HCT116 (cell line): ENCODE measurements at regions not wholly inside any gene's neighbourhood (a gene's known extent, or its start where the extent isn't known, plus 50 kb on each side); places are given as distances from the start of the nearest gene placed in this dataset.

Experiments
- ATAC-seq: fragments of 200-7000 bp; cut with Tn5 transposase; 2 replicates; pipeline ENCODE4 v1.9.1; 2020; ENCODE audit warnings: mild to moderate bottlenecking, moderate library complexity
- BruUV-seq: library from RNA; stranded (reverse); fragments of 400-500 nt; replicated peaks from 2 replicates; lab custom pipeline; 2021; lab: Mats Ljungman, UMichigan
- CTCF ChIA-PET: fragments of 300-600 bp; sonication (Branson Sonifier 250); formaldehyde crosslinking; loops from one replicate; lab custom pipeline; 2021; ENCODE audit warnings: antibody characterized with exemption; lab: Charles Lee
- POLR2A ChIA-PET: fragments of 300-600, 350-600 bp; sonication (Branson Sonifier 250); formaldehyde crosslinking; loops from one replicate; lab custom pipeline; 2021; ENCODE audit warnings: antibody characterized with exemption; lab: Charles Lee
- RAD21 ChIA-PET, 2 experiments: fragments of 300-600 bp; sonication (Branson Sonifier 250); formaldehyde crosslinking; loops; one replicate each; lab custom pipeline; 2023; ENCODE audit warnings: low total read pairs in 2 of 2; ENCODE audit not compliant: uncharacterized antibody in 2 of 2, unreplicated experiment in 2 of 2, low non-redundant PET in 1 of 2; lab: Charles Lee
- DNase-seq: peaks from one replicate; pipeline ENCODE4 v3.0.0-alpha.2; 2010; ENCODE audit warnings: low read depth, low spot score
- H2AFZ ChIP-seq: fragments of 200-600 bp; shearing (Covaris generic), sonication (generic); 2 replicates; pipeline ENCODE4 v1.6.1; 2017; ENCODE audit warnings: low read depth, mixed run types, mixed read lengths, antibody characterized with exemption, low read length; ENCODE audit not compliant: poor library complexity, severe bottlenecking
- H3K27ac ChIP-seq: 2 replicates; pipeline ENCODE4 v1.5.1; 2012; ENCODE audit warnings: low read depth, low read length
- H3K27me3 ChIP-seq: fragments of 200-600 bp; sonication (generic); 2 replicates; pipeline ENCODE4 v1.6.1; 2016; ENCODE audit warnings: mixed run types, low read length, mixed read lengths; ENCODE audit not compliant: insufficient read depth
- H3K36me3 ChIP-seq, 2 experiments: fragments of 200-500 bp in 1 of 2; fragments of 200-600 bp in 1 of 2; sonication (Bioruptor generic) in 1 of 2; sonication (generic) in 1 of 2; 2 replicates each; pipeline versions ENCODE4 v1.5.1 to v1.6.1; 2014 to 2016; ENCODE audit warnings: low read length in 2 of 2, inconsistent platforms in 1 of 2, mixed read lengths in 1 of 2, mixed run types in 1 of 2; ENCODE audit not compliant: insufficient read depth in 2 of 2, control insufficient read depth in 1 of 2
- H3K4me1 ChIP-seq, 2 experiments: fragments of 200-600 bp in 1 of 2; sonication (generic) in 1 of 2; 2 replicates each; pipeline versions ENCODE4 v1.5.1 to v1.6.1; 2012 to 2017; ENCODE audit warnings: low read length in 2 of 2, inconsistent platforms in 1 of 2, mild to moderate bottlenecking in 1 of 2, mixed read lengths in 1 of 2, mixed run types in 1 of 2, moderate library complexity in 1 of 2; ENCODE audit not compliant: insufficient read depth in 2 of 2, control insufficient read depth in 1 of 2
- H3K4me2 ChIP-seq: fragments of 200-600 bp; sonication (generic); 2 replicates; pipeline ENCODE4 v1.6.1; 2017; ENCODE audit warnings: mixed run types, low read length, mixed read lengths
- H3K4me3 ChIP-seq, 2 experiments: fragments of 200-600 bp in 1 of 2; sonication (generic) in 1 of 2; replicated peaks in 1 of 2; 2 replicates each; pipeline ENCODE4 v1.5.1; 2011 to 2016; ENCODE audit warnings: low read length in 2 of 2, control low read depth in 1 of 2, low read depth in 1 of 2, mild to moderate bottlenecking in 1 of 2, mixed read lengths in 1 of 2, mixed run types in 1 of 2
- H3K79me2 ChIP-seq: fragments of 200-600 bp; sonication (generic); 2 replicates; pipeline ENCODE4 v1.6.1; 2017; ENCODE audit warnings: mild to moderate bottlenecking, mixed run types, low read length, moderate library complexity, mixed read lengths; ENCODE audit not compliant: insufficient read depth
- H3K9ac ChIP-seq: fragments of 200-600 bp; sonication (generic); 2 replicates; pipeline ENCODE4 v1.6.1; 2016; ENCODE audit warnings: low read length, mixed read lengths
- H3K9me2 ChIP-seq: fragments of 200-600 bp; sonication (generic), shearing (Covaris generic); 2 replicates; pipeline ENCODE4 v1.6.1; 2017; ENCODE audit warnings: mixed run types, mild to moderate bottlenecking, moderate library complexity; ENCODE audit not compliant: insufficient read depth
- H3K9me3 ChIP-seq, 2 experiments: fragments of 200-500 bp in 1 of 2; fragments of 200-600 bp in 1 of 2; sonication (Bioruptor generic) in 1 of 2; sonication (generic) in 1 of 2; 2 replicates each; pipeline ENCODE4 v1.6.1; 2014 to 2017; ENCODE audit warnings: low read length in 2 of 2, mixed read lengths in 2 of 2, inconsistent platforms in 1 of 2, low read depth in 1 of 2, mild to moderate bottlenecking in 1 of 2, mixed run types in 1 of 2, moderate library complexity in 1 of 2; ENCODE audit not compliant: control insufficient read depth in 1 of 2, insufficient read depth in 1 of 2
- H4K20me1 ChIP-seq: fragments of 200-600 bp; sonication (generic), shearing (Covaris generic); 2 replicates; pipeline ENCODE4 v1.6.1; 2017; ENCODE audit warnings: mixed run types, mild to moderate bottlenecking, moderate library complexity; ENCODE audit not compliant: insufficient read depth
- CEBPB ChIP-seq: IDR thresholded peaks from 2 replicates; pipeline ENCODE4 v1.6.1; 2012; ENCODE audit warnings: low read depth
- CTCF ChIP-seq, 3 experiments: fragments of 200-600 bp in 1 of 3; sonication (generic) in 1 of 3; IDR thresholded peaks in 2 of 3; conservative IDR thresholded peaks in 1 of 3; 2 replicates each; pipeline ENCODE4 v1.5.1; 2012 to 2017; ENCODE audit warnings: low read depth in 2 of 3, low read length in 2 of 3, antibody characterized with exemption in 1 of 3, borderline replicate concordance in 1 of 3, control low read depth in 1 of 3, mild to moderate bottlenecking in 1 of 3, mixed read lengths in 1 of 3, mixed run types in 1 of 3, moderate library complexity in 1 of 3; ENCODE audit not compliant: insufficient read depth in 1 of 3
- EGR1 ChIP-seq: IDR thresholded peaks from 2 replicates; pipeline ENCODE4 v1.6.1; 2012; ENCODE audit warnings: low read depth
- ELF1 ChIP-seq: IDR thresholded peaks from 2 replicates; pipeline ENCODE4 v1.6.1; 2012; ENCODE audit warnings: low read depth, borderline replicate concordance
- EZH2phosphoT487 ChIP-seq: fragments of 200-600 bp; IDR thresholded peaks from 2 replicates; pipeline ENCODE4 v1.6.1; 2018; ENCODE audit warnings: antibody characterized with exemption, borderline replicate concordance
- FOSL1 ChIP-seq: IDR thresholded peaks from 2 replicates; pipeline ENCODE4 v1.6.1; 2012; ENCODE audit warnings: low read depth
- JUND ChIP-seq: IDR thresholded peaks from 2 replicates; pipeline ENCODE4 v1.6.1; 2012
- MAX ChIP-seq: IDR thresholded peaks from 2 replicates; pipeline ENCODE4 v1.6.1; 2012
- POLR2AphosphoS5 ChIP-seq: IDR thresholded peaks from 2 replicates; pipeline ENCODE4 v1.6.1; 2011; ENCODE audit warnings: mild to moderate bottlenecking, low read depth, low read length, moderate library complexity
- RAD21 ChIP-seq: IDR thresholded peaks from 2 replicates; pipeline ENCODE4 v1.6.1; 2012; ENCODE audit warnings: low read depth, mild to moderate bottlenecking
- REST ChIP-seq: IDR thresholded peaks from 2 replicates; pipeline ENCODE4 v1.6.1; 2012; ENCODE audit warnings: low read depth
- SIN3A ChIP-seq: IDR thresholded peaks from 2 replicates; pipeline ENCODE4 v1.6.1; 2012; ENCODE audit warnings: low read depth
- SP1 ChIP-seq: IDR thresholded peaks from 2 replicates; pipeline ENCODE4 v1.6.1; 2012; ENCODE audit warnings: low read depth
- SRF ChIP-seq: IDR thresholded peaks from 2 replicates; pipeline ENCODE4 v1.6.1; 2012; ENCODE audit warnings: low read depth
- TCF7L2 ChIP-seq: IDR thresholded peaks from 2 replicates; pipeline ENCODE4 v1.7.0; 2011; ENCODE audit warnings: borderline replicate concordance, inconsistent platforms; ENCODE audit not compliant: insufficient read depth, insufficient read length; ENCODE audit errors: extremely low read depth
- YY1 ChIP-seq: IDR thresholded peaks from 2 replicates; pipeline ENCODE4 v1.6.1; 2011; ENCODE audit warnings: low read length, low read depth, moderate library complexity, mild to moderate bottlenecking; ENCODE audit not compliant: insufficient replicate concordance; ENCODE audit errors: extremely low read depth
- ZBTB33 ChIP-seq: IDR thresholded peaks from 2 replicates; pipeline ENCODE4 v1.6.1; 2011; ENCODE audit warnings: mild to moderate bottlenecking, low read length, moderate library complexity; ENCODE audit not compliant: insufficient replicate concordance; ENCODE audit errors: extremely low read depth
- ZFX ChIP-seq: fragments of 450-650 bp; IDR thresholded peaks from 2 replicates; pipeline ENCODE4 v1.6.1; 2017
- ZNF274 ChIP-seq: fragments of 200-500 bp; sonication (Bioruptor generic); IDR thresholded peaks from 2 replicates; pipeline ENCODE4 v1.6.1; 2014; ENCODE audit warnings: mild to moderate bottlenecking, low read depth, low read length, inconsistent platforms
- intact Hi-C: fragments of 100-400 bp; cut with micrococcal nuclease; formaldehyde crosslinking; loops from 2 replicates; pipeline ENCODE4 v1.10.0; 2022

GRCh38 chr2:238979636-238980035 is 131.8 kb downstream of the TWIST2 start:
- ATAC-seq (no peak), DNase-seq (no peak)
- Histone ChIP-seq H3K9me2 (no peaks in the 10 kb centered on the region), H3K27ac (no peak overlapping the region), H3K4me2 (no peak overlapping the region), H2AFZ (no peak overlapping the region), H3K27me3 (no peaks in the 10 kb centered on the region), H3K36me3 (no peaks in the 10 kb centered on the region), H3K9me3 (no peaks in the 10 kb centered on the region), H3K9ac (no peak overlapping the region), H3K4me3 (no peak overlapping the region)
- POLR2A ChIA-PET: no interaction called here
- RAD21 ChIA-PET: no interaction called here
- intact Hi-C loops: no loop called here
- TF ChIP-seq JUND: no peak
- no peak for TF ChIP-seq REST
- TF ChIP-seq ZNF274: no peak
- no peak for TF ChIP-seq EGR1
- no peak for TF ChIP-seq TCF7L2
- no peak for TF ChIP-seq ZFX
- TF ChIP-seq SIN3A: no peak
- no peak for TF ChIP-seq EZH2phosphoT487
- no peak for TF ChIP-seq YY1
- no peak for TF ChIP-seq CTCF (IDR thresholded peaks at IDR 0.05 in 2 of 3, conservative IDR thresholded peaks at IDR 0.05 in 1 of 3; ENCODE audit: borderline replicate concordance in 1 of 3, insufficient read depth in 1 of 3, low read depth in 2 of 3, low read length in 2 of 3)
- no peak for TF ChIP-seq SP1
- no peak for TF ChIP-seq ZBTB33
- TF ChIP-seq MAX: no peak
- TF ChIP-seq RAD21: no peak
- no peak for TF ChIP-seq POLR2AphosphoS5
- no peak for TF ChIP-seq CEBPB
- no peak for TF ChIP-seq FOSL1
- TF ChIP-seq SRF: no peak
- TF ChIP-seq ELF1: no peak
- TF ChIP-seq, all 23 proteins: peak for 0
- CTCF ChIA-PET: no interaction called here
- no TSS peak for BruUV-seq
- Histone ChIP-seq H3K4me1 (peaks cover 0 to 5% of the 10 kb centered on the region in 2 experiments; a peak in 2 of 4 replicates), H3K79me2 (no peaks in the 10 kb centered on the region), H4K20me1 (no peaks in the 10 kb centered on the region)
